Upper lobe of left lung (tissue), 6 donors: ENCODE measurements at regions not wholly inside any gene's neighbourhood (a gene's known extent, or its start where the extent isn't known, plus 50 kb on each side); places are given as distances from the start of the nearest gene placed in this dataset.
A peak's percentile ranks its signal among the peaks of the same experiment; 100 is the strongest.

Experiments used
- ATAC-seq, 2 donors: fragments of 200-7000 bp; cut with Tn5 transposase; one replicate each; pipeline ENCODE4 v1.9.1; 2022; ENCODE audit warnings: mild to moderate bottlenecking in 2 of 2, moderate library complexity in 2 of 2; ENCODE audit not compliant: low FRiP score in 2 of 2
- DNase-seq, 2 donors: peaks; one replicate each; pipeline ENCODE4 v3.0.0-alpha.2; 2019 to 2020
- H3K27ac ChIP-seq, 4 donors: fragments of 200-600 bp; sonication (generic); one replicate each; pipeline ENCODE4 v1.5.1; 2016 to 2019
- H3K27me3 ChIP-seq, 4 donors: fragments of 200-600 bp; sonication (generic); one replicate each; pipeline ENCODE4 v1.5.1; 2017 to 2019
- H3K36me3 ChIP-seq, 4 donors: fragments of 200-600 bp; sonication (generic); one replicate each; pipeline ENCODE4 v1.5.1; 2016 to 2019
- H3K4me1 ChIP-seq, 4 donors: fragments of 200-600 bp; sonication (generic); one replicate each; pipeline ENCODE4 v1.5.1; 2018 to 2019
- H3K4me3 ChIP-seq, 4 donors: fragments of 200-600 bp; sonication (generic); one replicate each; pipeline ENCODE4 v1.5.1; 2017 to 2019; ENCODE audit warnings: mild to moderate bottlenecking in 2 of 4, moderate library complexity in 1 of 4
- H3K9me3 ChIP-seq, 4 donors: fragments of 200-600 bp; sonication (generic); one replicate each; pipeline ENCODE4 v1.5.1; 2018 to 2019
- EP300 ChIP-seq, 4 donors: sonication (generic); formaldehyde crosslinking; IDR thresholded peaks; one replicate each; pipeline ENCODE4 v1.5.1; 2017; ENCODE audit warnings: antibody characterized with exemption in 4 of 4, control low read depth in 2 of 4
- POLR2A ChIP-seq, 4 donors: fragments of 450-650 bp; IDR thresholded peaks; one replicate each; pipeline ENCODE4 v1.5.1; 2016 to 2017; ENCODE audit warnings: antibody characterized with exemption in 4 of 4, mild to moderate bottlenecking in 2 of 4
- POLR2AphosphoS5 ChIP-seq, 2 donors: sonication (generic); formaldehyde crosslinking; IDR thresholded peaks; one replicate each; pipeline ENCODE4 v1.5.1; 2017; ENCODE audit warnings: antibody characterized with exemption in 2 of 2
- WGBS, 2 donors: methylation state at CpG; one replicate each; pipeline ENCODE4 v1.1.5; 2017 to 2018; 5-methylcytosine and 5-hydroxymethylcytosine counted together
- TF ChIP-seq, protein P1 (sequence below), 6 experiments: fragments of 450-650 bp in 4 of 6; fragments of 200-600 bp in 2 of 6; sonication (generic) in 2 of 6; IDR thresholded peaks; one replicate each; pipeline ENCODE4 v1.5.1; 2016 to 2019; ENCODE audit warnings: antibody characterized with exemption in 6 of 6
- donor health status: DM: no; HTN: no; CAD: no; lungs with moderate emphysema.
- donor health status: DM: no; HTN: yes; CAD: no; lungs with severe emphysema.

DNA sequence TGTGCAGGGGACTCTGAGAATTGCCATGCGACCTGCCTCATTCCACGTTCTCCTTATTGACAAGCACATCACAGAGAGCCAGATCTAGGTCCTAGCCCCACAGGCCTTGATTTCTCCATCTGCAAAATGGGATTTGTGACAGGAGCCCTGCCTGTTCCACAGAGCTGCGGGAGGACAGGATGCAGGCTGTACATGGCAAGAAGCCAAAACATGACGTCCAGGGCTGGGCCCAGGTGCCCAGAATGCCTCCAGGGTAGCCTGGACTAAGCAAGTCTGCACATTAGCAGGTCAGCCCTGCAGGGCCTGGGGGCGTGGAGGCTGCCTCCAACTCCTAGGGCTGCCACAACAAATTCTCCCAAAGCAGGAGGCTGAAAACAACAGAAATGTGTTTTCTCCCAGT lies 235.7 kb upstream of the SDK2 start:
- Histone ChIP-seq H3K27ac (no peak overlapping the region), H3K4me1 (no peaks in the 10 kb centered on the region), H3K27me3 (no peaks in the 10 kb centered on the region), H3K9me3 (no peaks in the 10 kb centered on the region), H3K36me3 (no peaks in the 10 kb centered on the region), H3K4me3 (no peak overlapping the region)
- TF ChIP-seq EP300 (IDR thresholded peaks at IDR 0.05) = no peak
- no peak for TF ChIP-seq POLR2AphosphoS5 (IDR thresholded peaks at IDR 0.05)
- TF ChIP-seq POLR2A (IDR thresholded peaks at IDR 0.05) = no peak
- TF ChIP-seq, protein P1, sequence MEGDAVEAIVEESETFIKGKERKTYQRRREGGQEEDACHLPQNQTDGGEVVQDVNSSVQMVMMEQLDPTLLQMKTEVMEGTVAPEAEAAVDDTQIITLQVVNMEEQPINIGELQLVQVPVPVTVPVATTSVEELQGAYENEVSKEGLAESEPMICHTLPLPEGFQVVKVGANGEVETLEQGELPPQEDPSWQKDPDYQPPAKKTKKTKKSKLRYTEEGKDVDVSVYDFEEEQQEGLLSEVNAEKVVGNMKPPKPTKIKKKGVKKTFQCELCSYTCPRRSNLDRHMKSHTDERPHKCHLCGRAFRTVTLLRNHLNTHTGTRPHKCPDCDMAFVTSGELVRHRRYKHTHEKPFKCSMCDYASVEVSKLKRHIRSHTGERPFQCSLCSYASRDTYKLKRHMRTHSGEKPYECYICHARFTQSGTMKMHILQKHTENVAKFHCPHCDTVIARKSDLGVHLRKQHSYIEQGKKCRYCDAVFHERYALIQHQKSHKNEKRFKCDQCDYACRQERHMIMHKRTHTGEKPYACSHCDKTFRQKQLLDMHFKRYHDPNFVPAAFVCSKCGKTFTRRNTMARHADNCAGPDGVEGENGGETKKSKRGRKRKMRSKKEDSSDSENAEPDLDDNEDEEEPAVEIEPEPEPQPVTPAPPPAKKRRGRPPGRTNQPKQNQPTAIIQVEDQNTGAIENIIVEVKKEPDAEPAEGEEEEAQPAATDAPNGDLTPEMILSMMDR (IDR thresholded peaks at IDR 0.05) = no peak
- 60 to 69% methylated on average over 1 to 5 of the region's 5 CpGs for WGBS, 2 donors
- no peak for ATAC-seq
- no peak for DNase-seq

DNA sequence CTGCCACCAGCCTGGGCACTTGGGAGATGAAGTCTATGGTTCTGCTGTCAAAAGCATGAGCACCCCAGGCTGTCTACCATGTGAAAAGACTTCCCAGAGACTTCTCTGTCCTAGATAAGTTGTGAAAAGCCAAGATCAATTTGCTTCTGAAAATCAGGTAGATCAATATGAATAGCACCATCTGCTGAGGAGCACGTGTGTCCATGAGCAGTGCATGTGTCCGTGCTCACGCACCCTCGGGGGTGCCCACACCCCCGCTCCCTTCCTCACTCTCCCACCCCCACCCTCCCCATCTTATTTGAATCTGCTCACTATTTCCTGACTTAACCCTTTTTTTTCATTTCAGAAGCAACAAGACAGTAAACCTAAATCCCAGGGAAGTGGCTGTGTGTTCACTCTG lies 238.3 kb upstream of the SDK2 start:
- no peaks in the 10 kb centered on the region for H3K36me3 ChIP-seq
- no peak overlapping the region for H3K27ac ChIP-seq
- no peak overlapping the region for H3K4me3 ChIP-seq
- no peaks in the 10 kb centered on the region for H3K9me3 ChIP-seq
- H3K4me1 ChIP-seq = no peaks in the 10 kb centered on the region
- H3K27me3 ChIP-seq = no peaks in the 10 kb centered on the region
- DNase-seq (no peak), ATAC-seq (no peak)
- 56 to 64% methylated on average over 5 of the region's 5 CpGs for WGBS, 2 donors
- TF ChIP-seq, protein P1 (IDR thresholded peaks at IDR 0.05) = no peak
- TF ChIP-seq POLR2A (IDR thresholded peaks at IDR 0.05) (no peak), EP300 (IDR thresholded peaks at IDR 0.05) (no peak), POLR2AphosphoS5 (IDR thresholded peaks at IDR 0.05) (no peak)

DNA sequence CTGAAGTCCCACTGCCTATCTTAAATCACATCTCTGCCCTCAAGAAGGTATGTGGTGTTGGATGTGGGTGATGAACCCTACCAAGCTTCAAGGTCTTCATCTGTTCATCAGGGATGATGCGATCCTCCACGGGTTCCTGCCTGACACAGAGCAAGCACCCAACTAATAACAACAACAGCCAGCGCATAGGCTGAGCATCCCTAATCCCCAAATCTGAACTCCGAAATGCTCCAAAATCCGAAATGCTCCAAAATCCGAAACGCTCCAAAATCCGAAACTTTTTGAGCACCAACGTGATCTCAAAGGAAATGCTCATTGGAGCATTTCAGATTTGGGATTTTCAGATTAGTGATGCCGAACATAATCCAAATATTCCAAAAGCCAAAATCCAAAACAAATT lies 238.9 kb upstream of the SDK2 start:
- ATAC-seq (no peak), DNase-seq (no peak)
- Histone ChIP-seq H3K27ac (no peak overlapping the region), H3K36me3 (no peaks in the 10 kb centered on the region), H3K27me3 (no peaks in the 10 kb centered on the region), H3K9me3 (no peaks in the 10 kb centered on the region), H3K4me3 (no peak overlapping the region), H3K4me1 (no peaks in the 10 kb centered on the region)
- 93 to 94% methylated on average over 10 of the region's 10 CpGs for WGBS, 2 donors
- TF ChIP-seq EP300 (IDR thresholded peaks at IDR 0.05) (no peak), POLR2AphosphoS5 (IDR thresholded peaks at IDR 0.05) (no peak), POLR2A (IDR thresholded peaks at IDR 0.05) (no peak)
- TF ChIP-seq, protein P1 (IDR thresholded peaks at IDR 0.05) = no peak

DNA sequence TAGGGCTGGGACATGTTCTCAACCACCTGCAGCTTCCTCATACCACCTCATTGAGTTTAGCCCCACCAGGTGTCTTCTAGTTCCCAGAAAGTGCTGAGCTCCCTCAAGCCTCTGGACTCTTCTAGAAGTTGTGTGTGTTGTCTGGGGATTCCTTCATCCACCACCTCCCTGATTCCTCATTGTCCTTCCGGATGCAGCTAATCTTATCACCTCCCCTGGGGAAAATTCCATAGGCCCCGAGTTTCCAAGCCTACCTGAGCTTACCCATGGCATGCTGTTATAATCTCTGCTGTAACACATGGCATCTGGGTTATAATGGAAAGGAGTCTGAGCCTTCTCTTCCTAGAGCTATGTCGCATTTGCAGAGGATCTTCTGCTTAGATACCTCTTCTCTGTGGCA lies 243.5 kb upstream of the SDK2 start:
- Histone ChIP-seq H3K36me3 (no peaks in the 10 kb centered on the region), H3K27ac (no peak overlapping the region), H3K27me3 (no peaks in the 10 kb centered on the region), H3K4me3 (no peak overlapping the region), H3K9me3 (peaks cover 0 to 4% (median 0%) of the 10 kb centered on the region in 4 donors), H3K4me1 (no peaks in the 10 kb centered on the region)
- WGBS, 2 donors = 71 to 75% methylated on average over 3 of the region's 3 CpGs
- no peak for TF ChIP-seq POLR2A (IDR thresholded peaks at IDR 0.05)
- TF ChIP-seq, protein P1 (IDR thresholded peaks at IDR 0.05) = no peak
- TF ChIP-seq EP300 (IDR thresholded peaks at IDR 0.05) = no peak
- TF ChIP-seq POLR2AphosphoS5 (IDR thresholded peaks at IDR 0.05) = no peak
- DNase-seq (no peak), ATAC-seq (no peak)

DNA sequence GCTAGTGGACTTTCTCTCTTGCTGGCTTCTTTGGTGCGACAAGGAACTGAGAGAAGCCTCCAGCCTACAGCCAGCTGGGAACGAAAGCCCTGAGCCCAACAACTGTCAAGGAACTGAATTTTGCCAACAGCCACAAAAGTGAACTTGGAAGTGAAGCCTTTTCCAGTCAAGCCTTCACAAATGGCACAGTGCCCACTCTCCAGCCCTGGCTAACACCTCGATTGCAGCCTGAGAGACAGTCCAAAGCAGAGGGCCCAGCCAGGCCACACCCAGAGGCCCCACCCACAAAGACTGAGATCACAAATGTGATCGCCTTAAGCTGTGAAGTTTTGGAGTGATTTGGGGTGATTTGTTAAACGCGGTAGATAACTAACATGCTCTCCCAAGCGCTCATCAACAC lies 244.6 kb upstream of the SDK2 start:
- Histone ChIP-seq H3K36me3 (no peaks in the 10 kb centered on the region), H3K9me3 (peaks cover 0 to 6% (median 0%) of the 10 kb centered on the region in 4 donors), H3K27ac (no peak overlapping the region), H3K4me3 (no peak overlapping the region), H3K4me1 (no peaks in the 10 kb centered on the region), H3K27me3 (no peaks in the 10 kb centered on the region)
- TF ChIP-seq POLR2AphosphoS5 (IDR thresholded peaks at IDR 0.05) (no peak), EP300 (IDR thresholded peaks at IDR 0.05) (no peak), POLR2A (IDR thresholded peaks at IDR 0.05) (no peak)
- TF ChIP-seq, protein P1 (IDR thresholded peaks at IDR 0.05) = no peak
- 70 to 81% methylated on average over 7 of the region's 7 CpGs for WGBS, 2 donors
- DNase-seq (no peak), ATAC-seq (peak in 1 of 2 donors; percentile 26)
